ENCODE measurements at regions not wholly inside any gene's neighbourhood (a gene's known extent, or its start where the extent isn't known, plus 50 kb on each side); places are given as distances from the start of the nearest gene placed in this dataset.
"Not testable (repeated sequence)": the region's sequence is repeated elsewhere in the genome, so short reads cannot be mapped to it uniquely, and the experiment has no call there.

- no peak overlapping the region for H3K27ac ChIP-seq (ENCODE audit: low read depth)
- H3K36me3 ChIP-seq (ENCODE audit: insufficient read depth) = no peaks in the 10 kb centered on the region
- no peak for DNase-seq (ENCODE audit: extremely low spot score)
- WGBS = 92% methylated on average over 6 of the region's 6 CpGs
- H3K4me3 ChIP-seq (ENCODE audit: low read depth, low read length) = no peak overlapping the region
- no peaks in the 10 kb centered on the region for H3K4me1 ChIP-seq (ENCODE audit: insufficient read depth)
Observed at GRCh38 chr9:97153967-97154366, 115.0 kb upstream of the CTSV start.

GRCh38 chr9:97153160-97153559 is 114.2 kb upstream of the CTSV start:
- not testable (repeated sequence) for H3K36me3 ChIP-seq (ENCODE audit: insufficient read depth); H3K27ac ChIP-seq (ENCODE audit: low read depth); H3K4me3 ChIP-seq (ENCODE audit: low read depth, low read length); DNase-seq (ENCODE audit: extremely low spot score); H3K4me1 ChIP-seq (ENCODE audit: insufficient read depth)
- WGBS = 84% methylated on average over 5 of the region's 5 CpGs

GRCh38 chr9:97150471-97150870 is 111.5 kb upstream of the CTSV start:
- not testable (repeated sequence) for DNase-seq (ENCODE audit: extremely low spot score); H3K4me3 ChIP-seq (ENCODE audit: low read depth, low read length); H3K27ac ChIP-seq (ENCODE audit: low read depth); H3K4me1 ChIP-seq (ENCODE audit: insufficient read depth); H3K36me3 ChIP-seq (ENCODE audit: insufficient read depth)
- 88% methylated on average over 2 of the region's 2 CpGs for WGBS

- not testable (repeated sequence) for H3K4me1 ChIP-seq (ENCODE audit: insufficient read depth)
- 64% methylated on average over 3 of the region's 3 CpGs for WGBS
Observed at GRCh38 chr9:97148428-97148827, 109.5 kb upstream of the CTSV start.

GRCh38 chr9:97145680-97146079 is 106.7 kb upstream of the CTSV start:
- H3K4me1 ChIP-seq (ENCODE audit: insufficient read depth); H3K36me3 ChIP-seq (ENCODE audit: insufficient read depth); DNase-seq (ENCODE audit: extremely low spot score); H3K27ac ChIP-seq (ENCODE audit: low read depth); H3K4me3 ChIP-seq (ENCODE audit: low read depth, low read length): not testable (repeated sequence)

More at GRCh38 chr9:97148428-97148827, 109.5 kb upstream of the CTSV start:
- H3K27ac ChIP-seq (ENCODE audit: low read depth); H3K4me3 ChIP-seq (ENCODE audit: low read depth, low read length); H3K36me3 ChIP-seq (ENCODE audit: insufficient read depth); DNase-seq (ENCODE audit: extremely low spot score): not testable (repeated sequence)

GRCh38 chr9:97140566-97140965 is 101.6 kb upstream of the CTSV start:
- WGBS = 51% methylated on average over 2 of the region's 2 CpGs
- no peaks in the 10 kb centered on the region for H3K36me3 ChIP-seq (ENCODE audit: insufficient read depth)
- DNase-seq (ENCODE audit: extremely low spot score) = no peak
- H3K27ac ChIP-seq (ENCODE audit: low read depth) = no peak overlapping the region
- H3K4me3 ChIP-seq (ENCODE audit: low read depth, low read length) = no peak overlapping the region
- H3K4me1 ChIP-seq (ENCODE audit: insufficient read depth) = no peaks in the 10 kb centered on the region

GRCh38 chr9:97136421-97136820 is 97.5 kb upstream of the CTSV start:
- H3K4me1 ChIP-seq (ENCODE audit: insufficient read depth) = no peaks in the 10 kb centered on the region
- DNase-seq (ENCODE audit: extremely low spot score) = no peak
- H3K36me3 ChIP-seq (ENCODE audit: insufficient read depth) = no peaks in the 10 kb centered on the region
- WGBS = 82% methylated on average over 2 of the region's 2 CpGs
- H3K4me3 ChIP-seq (ENCODE audit: low read depth, low read length) = no peak overlapping the region
- no peak overlapping the region for H3K27ac ChIP-seq (ENCODE audit: low read depth)

GRCh38 chr9:97133966-97134365 is 95.0 kb upstream of the CTSV start:
- DNase-seq (ENCODE audit: extremely low spot score); H3K4me3 ChIP-seq (ENCODE audit: low read depth, low read length); H3K27ac ChIP-seq (ENCODE audit: low read depth); H3K4me1 ChIP-seq (ENCODE audit: insufficient read depth); H3K36me3 ChIP-seq (ENCODE audit: insufficient read depth): not testable (repeated sequence)
- WGBS = 91% methylated on average over 4 of the region's 4 CpGs

- H3K36me3 ChIP-seq (ENCODE audit: insufficient read depth) = no peaks in the 10 kb centered on the region
- 84% methylated on average over 2 of the region's 2 CpGs for WGBS
Observed at GRCh38 chr9:97132865-97133264, 93.9 kb upstream of the CTSV start.

GRCh38 chr9:97130864-97131263 is 91.9 kb upstream of the CTSV start:
- H3K27ac ChIP-seq (ENCODE audit: low read depth); H3K36me3 ChIP-seq (ENCODE audit: insufficient read depth); H3K4me3 ChIP-seq (ENCODE audit: low read depth, low read length); DNase-seq (ENCODE audit: extremely low spot score); H3K4me1 ChIP-seq (ENCODE audit: insufficient read depth): not testable (repeated sequence)
- WGBS = 90% methylated on average over 16 of the region's 16 CpGs

More at GRCh38 chr9:97132865-97133264, 93.9 kb upstream of the CTSV start:
- no peak for DNase-seq (ENCODE audit: extremely low spot score)
- Histone ChIP-seq H3K27ac (ENCODE audit: low read depth) (no peak overlapping the region), H3K4me1 (ENCODE audit: insufficient read depth) (no peaks in the 10 kb centered on the region), H3K4me3 (ENCODE audit: low read depth, low read length) (no peak overlapping the region)

GRCh38 chr9:97130387-97130786 is 91.4 kb upstream of the CTSV start:
- not testable (repeated sequence) for H3K27ac ChIP-seq (ENCODE audit: low read depth); DNase-seq (ENCODE audit: extremely low spot score); H3K4me1 ChIP-seq (ENCODE audit: insufficient read depth); H3K4me3 ChIP-seq (ENCODE audit: low read depth, low read length); H3K36me3 ChIP-seq (ENCODE audit: insufficient read depth)
- WGBS = 96% methylated on average over 27 of the region's 27 CpGs

- DNase-seq (ENCODE audit: extremely low spot score) = no peak
- no peaks in the 10 kb centered on the region for H3K36me3 ChIP-seq (ENCODE audit: insufficient read depth)
- H3K4me1 ChIP-seq (ENCODE audit: insufficient read depth) = no peaks in the 10 kb centered on the region
- H3K27ac ChIP-seq (ENCODE audit: low read depth) = no peak overlapping the region
- 88% methylated on average over 3 of the region's 3 CpGs for WGBS
- no peak overlapping the region for H3K4me3 ChIP-seq (ENCODE audit: low read depth, low read length)
Observed at GRCh38 chr9:97128919-97129318, 90.0 kb upstream of the CTSV start.

- H3K4me3 ChIP-seq (ENCODE audit: low read depth, low read length) = no peak overlapping the region
- H3K4me1 ChIP-seq (ENCODE audit: insufficient read depth) = no peaks in the 10 kb centered on the region
- H3K36me3 ChIP-seq (ENCODE audit: insufficient read depth) = no peaks in the 10 kb centered on the region
- H3K27ac ChIP-seq (ENCODE audit: low read depth) = no peak overlapping the region
- DNase-seq (ENCODE audit: extremely low spot score) = no peak
- WGBS = 49% methylated on average over 4 of the region's 4 CpGs
Observed at GRCh38 chr9:97124256-97124655, 85.3 kb upstream of the CTSV start.

GRCh38 chr9:97110696-97111095 is 71.8 kb upstream of the CTSV start:
- Histone ChIP-seq H3K27ac (ENCODE audit: low read depth) (no peak overlapping the region), H3K4me3 (ENCODE audit: low read depth, low read length) (no peak overlapping the region), H3K4me1 (ENCODE audit: insufficient read depth) (no peaks in the 10 kb centered on the region), H3K36me3 (ENCODE audit: insufficient read depth) (no peaks in the 10 kb centered on the region)
- 72% methylated on average over 2 of the region's 2 CpGs for WGBS
- no peak for DNase-seq (ENCODE audit: extremely low spot score)

- peak; percentile 5 for DNase-seq (ENCODE audit: extremely low spot score)
- WGBS = 30% methylated on average over 4 of the region's 4 CpGs
- no peaks in the 10 kb centered on the region for H3K4me1 ChIP-seq (ENCODE audit: insufficient read depth)
- no peak overlapping the region for H3K27ac ChIP-seq (ENCODE audit: low read depth)
- no peaks in the 10 kb centered on the region for H3K36me3 ChIP-seq (ENCODE audit: insufficient read depth)
- H3K4me3 ChIP-seq (ENCODE audit: low read depth, low read length) = no peak overlapping the region
Observed at GRCh38 chr9:97109194-97109811, 70.4 kb upstream of the CTSV start.

Data from urinary bladder (tissue), 3 donors.